Uterus (tissue), 3 donors: ENCODE measurements at regions not wholly inside any gene's neighbourhood (a gene's known extent, or its start where the extent isn't known, plus 50 kb on each side); places are given as distances from the start of the nearest gene placed in this dataset. TPM values are rescaled to one million over a fixed set of nuclear protein-coding genes. Genes with fewer than 3 reads are reported as not detected.

Experiments
- DNase-seq, 2 donors: peaks; one replicate each; pipeline ENCODE4 v3.0.0-alpha.2; 2019 to 2020
- H3K27ac ChIP-seq, 2 donors: fragments of 200-600 bp; sonication (generic); 1 replicate in 1 of 2; 2 replicates in 1 of 2; pipeline ENCODE4 v1.5.1; 2016 to 2018
- H3K27me3 ChIP-seq, 2 donors: fragments of 200-600 bp; sonication (generic); one replicate each; pipeline ENCODE4 v1.5.1; 2018 to 2019; ENCODE audit warnings: control low read depth in 1 of 2
- H3K36me3 ChIP-seq, 2 donors: fragments of 200-600 bp; sonication (generic); one replicate each; pipeline ENCODE4 v1.5.1; 2019; ENCODE audit warnings: control low read depth in 1 of 2
- H3K4me1 ChIP-seq, 2 donors: fragments of 200-600 bp; sonication (generic); one replicate each; pipeline ENCODE4 v1.5.1; 2018 to 2019; ENCODE audit warnings: control low read depth in 1 of 2
- H3K4me3 ChIP-seq, 2 donors: fragments of 200-600 bp; sonication (generic); 1 replicate in 1 of 2; 2 replicates in 1 of 2; pipeline ENCODE4 v1.5.1; 2018 to 2019; ENCODE audit warnings: mild to moderate bottlenecking in 1 of 2
- H3K9me3 ChIP-seq, 2 donors: fragments of 200-600 bp; sonication (generic); one replicate each; pipeline ENCODE4 v1.5.1; 2019; ENCODE audit warnings: control low read depth in 1 of 2
- POLR2A ChIP-seq, 2 donors: fragments of 450-650 bp; IDR thresholded peaks; one replicate each; pipeline ENCODE4 v1.6.1; 2016; ENCODE audit warnings: antibody characterized with exemption in 2 of 2, mild to moderate bottlenecking in 1 of 2, moderate library complexity in 1 of 2
- intact Hi-C: fragments of 100-400 bp; cut with DNase I; formaldehyde crosslinking; loops from one replicate; pipeline ENCODE4 v1.15.1; 2023; ENCODE audit warnings: low total_unique reads
- small RNA-seq: library from RNA; depleted of rRNA; stranded (forward); fragments of <200 nt; gene quantifications from one replicate; pipeline ENCODE3, GENCODE V24; 2016
- TF ChIP-seq, protein P1 (sequence below), 4 experiments: fragments of 200-600 bp in 2 of 4; fragments of 450-650 bp in 2 of 4; sonication (generic) in 2 of 4; IDR thresholded peaks; one replicate each; pipeline ENCODE4 v1.5.1; 2016 to 2019; ENCODE audit warnings: antibody characterized with exemption in 4 of 4, mild to moderate bottlenecking in 2 of 4, moderate library complexity in 1 of 4
- donor health status: DM: yes; HTN: yes; CAD: no.

DNA sequence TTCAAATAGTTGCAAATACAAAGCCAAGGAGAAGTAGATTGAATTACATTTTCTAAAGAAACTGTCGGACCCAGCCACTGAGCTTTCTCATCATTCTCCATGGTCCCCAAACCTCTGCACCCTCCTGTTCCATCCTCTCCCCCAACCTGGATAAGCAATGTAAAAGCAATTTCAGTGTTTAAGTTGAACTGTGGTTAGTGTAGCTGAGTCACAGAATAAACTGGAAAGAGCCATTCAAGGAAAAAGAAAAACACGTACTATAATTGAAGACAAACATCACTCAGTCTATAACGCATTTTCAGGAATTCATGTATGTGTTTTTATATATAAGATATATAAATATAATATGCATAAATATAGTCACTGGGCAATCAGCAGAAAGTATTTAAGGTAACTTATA lies 54.1 kb upstream of the TMEM161B start:
- Histone ChIP-seq H3K4me1 (no peaks in the 10 kb centered on the region), H3K36me3 (no peaks in the 10 kb centered on the region), H3K4me3 (no peak overlapping the region), H3K9me3 (no peaks in the 10 kb centered on the region), H3K27me3 (no peaks in the 10 kb centered on the region), H3K27ac (no peak overlapping the region)
- intact Hi-C loops = no loop called here
- TF ChIP-seq, protein P1, sequence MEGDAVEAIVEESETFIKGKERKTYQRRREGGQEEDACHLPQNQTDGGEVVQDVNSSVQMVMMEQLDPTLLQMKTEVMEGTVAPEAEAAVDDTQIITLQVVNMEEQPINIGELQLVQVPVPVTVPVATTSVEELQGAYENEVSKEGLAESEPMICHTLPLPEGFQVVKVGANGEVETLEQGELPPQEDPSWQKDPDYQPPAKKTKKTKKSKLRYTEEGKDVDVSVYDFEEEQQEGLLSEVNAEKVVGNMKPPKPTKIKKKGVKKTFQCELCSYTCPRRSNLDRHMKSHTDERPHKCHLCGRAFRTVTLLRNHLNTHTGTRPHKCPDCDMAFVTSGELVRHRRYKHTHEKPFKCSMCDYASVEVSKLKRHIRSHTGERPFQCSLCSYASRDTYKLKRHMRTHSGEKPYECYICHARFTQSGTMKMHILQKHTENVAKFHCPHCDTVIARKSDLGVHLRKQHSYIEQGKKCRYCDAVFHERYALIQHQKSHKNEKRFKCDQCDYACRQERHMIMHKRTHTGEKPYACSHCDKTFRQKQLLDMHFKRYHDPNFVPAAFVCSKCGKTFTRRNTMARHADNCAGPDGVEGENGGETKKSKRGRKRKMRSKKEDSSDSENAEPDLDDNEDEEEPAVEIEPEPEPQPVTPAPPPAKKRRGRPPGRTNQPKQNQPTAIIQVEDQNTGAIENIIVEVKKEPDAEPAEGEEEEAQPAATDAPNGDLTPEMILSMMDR (IDR thresholded peaks at IDR 0.05) = no peak
- TF ChIP-seq POLR2A (IDR thresholded peaks at IDR 0.05) = no peak
- no peak for DNase-seq

Small RNA genes in the stretch of these regions (small RNA-seq; reads per million reads assigned to genes)
- gene RF00156 = not detected
